ENCODE measurements at regions not wholly inside any gene's neighbourhood (a gene's known extent, or its start where the extent isn't known, plus 50 kb on each side); places are given as distances from the start of the nearest gene placed in this dataset.

GRCh38 chr10:128883231-128884032, 583.6 kb upstream of the MGMT start:
- no peak for DNase-seq

GRCh38 chr10:128884033-128884425, 583.0 kb upstream of the MGMT start:
- DNase-seq = no peak

- no peak for DNase-seq
These were observed 582.5 kb upstream of the MGMT start for GRCh38 chr10:128884496-128885072.

GRCh38 chr10:128885573-128886555, 581.2 kb upstream of the MGMT start:
- no peak for DNase-seq

GRCh38 chr10:128887856-128888255, 579.2 kb upstream of the MGMT start:
- DNase-seq = no peak

- DNase-seq = no peak
These were observed 575.0 kb upstream of the MGMT start for GRCh38 chr10:128892005-128892404.

- no peak for DNase-seq
These were observed 572.4 kb upstream of the MGMT start for GRCh38 chr10:128894641-128895040.

GRCh38 chr10:128895473-128895872, 571.6 kb upstream of the MGMT start:
- no peak for DNase-seq

- no peak for DNase-seq
These were observed 570.8 kb upstream of the MGMT start for GRCh38 chr10:128896116-128896795.

- no peak for DNase-seq
These were observed 570.1 kb upstream of the MGMT start for GRCh38 chr10:128896963-128897362.

- DNase-seq = no peak
These were observed 569.5 kb upstream of the MGMT start for GRCh38 chr10:128897401-128898129.

- DNase-seq = no peak
These were observed 568.7 kb upstream of the MGMT start for GRCh38 chr10:128898133-128898915.

GRCh38 chr10:128898916-128899195, 568.2 kb upstream of the MGMT start:
- no peak for DNase-seq

GRCh38 chr10:128900456-128900855, 566.6 kb upstream of the MGMT start:
- DNase-seq = no peak

- DNase-seq = no peak
These were observed 565.8 kb upstream of the MGMT start for GRCh38 chr10:128901236-128901635.

GRCh38 chr10:128902031-128902710, 564.9 kb upstream of the MGMT start:
- no peak for DNase-seq

GRCh38 chr10:128907155-128907941, 559.7 kb upstream of the MGMT start:
- DNase-seq = no peak

GRCh38 chr10:128908099-128908498, 558.9 kb upstream of the MGMT start:
- no peak for DNase-seq

GRCh38 chr10:128908499-128908898, 558.5 kb upstream of the MGMT start:
- no peak for DNase-seq
